ENCODE measurements at regions not wholly inside any gene's neighbourhood (a gene's known extent, or its start where the extent isn't known, plus 50 kb on each side); places are given as distances from the start of the nearest gene placed in this dataset.
"Not testable (repeated sequence)": the region's sequence is repeated elsewhere in the genome, so short reads cannot be mapped to it uniquely, and the experiment has no call there.

GRCh38 chr10:57925045-57925444, 342.6 kb downstream of the IPMK start:
- Mint-ChIP-seq H3K27ac (no peak overlapping the region), H3K4me3 (no peak overlapping the region), H3K4me1 (no peaks in the 10 kb centered on the region), H3K9me3 (no peaks in the 10 kb centered on the region), H3K27me3 (no peaks in the 10 kb centered on the region), H3K36me3 (no peaks in the 10 kb centered on the region)
- ATAC-seq (replicated peaks): no peak
- no peak for DNase-seq

- no peak overlapping the region for H3K27ac Mint-ChIP-seq
- DNase-seq (no peak), ATAC-seq (replicated peaks) (no peak)
- H3K27me3 Mint-ChIP-seq: no peaks in the 10 kb centered on the region
- no peak overlapping the region for H3K4me3 Mint-ChIP-seq
- no peaks in the 10 kb centered on the region for H3K4me1 Mint-ChIP-seq
- H3K36me3 Mint-ChIP-seq: no peaks in the 10 kb centered on the region
- no peaks in the 10 kb centered on the region for H3K9me3 Mint-ChIP-seq
These were observed 346.6 kb downstream of the IPMK start for GRCh38 chr10:57921140-57921539.

- H3K36me3 Mint-ChIP-seq: no peaks in the 10 kb centered on the region
- no peaks in the 10 kb centered on the region for H3K27me3 Mint-ChIP-seq
- no peaks in the 10 kb centered on the region for H3K4me1 Mint-ChIP-seq
- no peak for ATAC-seq (replicated peaks)
- no peaks in the 10 kb centered on the region for H3K9me3 Mint-ChIP-seq
- H3K4me3 Mint-ChIP-seq: no peak overlapping the region
- no peak for DNase-seq
- H3K27ac Mint-ChIP-seq: no peak overlapping the region
These were observed 347.8 kb downstream of the IPMK start for GRCh38 chr10:57919864-57920263.

GRCh38 chr10:57917019-57917418, 350.7 kb downstream of the IPMK start:
- DNase-seq (no peak), ATAC-seq (replicated peaks) (no peak)
- no peaks in the 10 kb centered on the region for H3K4me1 Mint-ChIP-seq
- no peak overlapping the region for H3K4me3 Mint-ChIP-seq
- H3K27ac Mint-ChIP-seq: no peak overlapping the region
- H3K9me3 Mint-ChIP-seq: no peaks in the 10 kb centered on the region
- H3K27me3 Mint-ChIP-seq: no peaks in the 10 kb centered on the region
- no peaks in the 10 kb centered on the region for H3K36me3 Mint-ChIP-seq

GRCh38 chr10:57905861-57906260, 361.8 kb downstream of the IPMK start:
- Mint-ChIP-seq H3K4me3 (no peak overlapping the region), H3K36me3 (no peaks in the 10 kb centered on the region), H3K27me3 (no peaks in the 10 kb centered on the region), H3K9me3 (no peaks in the 10 kb centered on the region), H3K27ac (no peak overlapping the region), H3K4me1 (no peaks in the 10 kb centered on the region)
- DNase-seq: no peak
- ATAC-seq (replicated peaks): no peak

- Mint-ChIP-seq H3K9me3 (no peaks in the 10 kb centered on the region), H3K4me3 (no peak overlapping the region), H3K27ac (no peak overlapping the region), H3K27me3 (no peaks in the 10 kb centered on the region), H3K36me3 (no peaks in the 10 kb centered on the region), H3K4me1 (no peaks in the 10 kb centered on the region)
- ATAC-seq (replicated peaks) (no peak), DNase-seq (no peak)
These were observed 362.7 kb downstream of the IPMK start for GRCh38 chr10:57905010-57905409.

- Mint-ChIP-seq H3K4me3 (no peak overlapping the region), H3K36me3 (no peaks in the 10 kb centered on the region), H3K27ac (no peak overlapping the region), H3K9me3 (peaks cover 2 to 3% of the 10 kb centered on the region in 2 donors), H3K4me1 (no peaks in the 10 kb centered on the region), H3K27me3 (no peaks in the 10 kb centered on the region)
- ATAC-seq (replicated peaks) (no peak), DNase-seq (no peak)
These were observed 369.5 kb downstream of the IPMK start for GRCh38 chr10:57898231-57898630.

- H3K4me1 Mint-ChIP-seq: no peaks in the 10 kb centered on the region
These were observed 370.1 kb downstream of the IPMK start for GRCh38 chr10:57897611-57898010.

GRCh38 chr10:57894361-57894760, 373.3 kb downstream of the IPMK start:
- Mint-ChIP-seq H3K27ac (no peak overlapping the region), H3K27me3 (no peaks in the 10 kb centered on the region), H3K36me3 (no peaks in the 10 kb centered on the region)

More at GRCh38 chr10:57897611-57898010, 370.1 kb downstream of the IPMK start:
- no peak overlapping the region for H3K27ac Mint-ChIP-seq
- ATAC-seq (replicated peaks) (no peak), DNase-seq (no peak)
- no peaks in the 10 kb centered on the region for H3K27me3 Mint-ChIP-seq
- no peak overlapping the region for H3K4me3 Mint-ChIP-seq
- H3K9me3 Mint-ChIP-seq: peaks cover 2 to 5% of the 10 kb centered on the region in 2 donors
- no peaks in the 10 kb centered on the region for H3K36me3 Mint-ChIP-seq

GRCh38 chr10:57891201-57892006, 376.3 kb downstream of the IPMK start:
- DNase-seq: no peak
- peaks cover 4 to 5% of the 10 kb centered on the region in 2 donors for H3K9me3 Mint-ChIP-seq
- H3K4me1 Mint-ChIP-seq: no peaks in the 10 kb centered on the region
- H3K27me3 Mint-ChIP-seq: no peaks in the 10 kb centered on the region
- no peak overlapping the region for H3K27ac Mint-ChIP-seq
- ATAC-seq (replicated peaks): no peak
- no peaks in the 10 kb centered on the region for H3K36me3 Mint-ChIP-seq
- H3K4me3 Mint-ChIP-seq: no peak overlapping the region

More at GRCh38 chr10:57894361-57894760, 373.3 kb downstream of the IPMK start:
- DNase-seq (no peak), ATAC-seq (replicated peaks) (no peak)
- Mint-ChIP-seq H3K4me1 (no peaks in the 10 kb centered on the region), H3K9me3 (peaks cover 3 to 5% of the 10 kb centered on the region in 2 donors), H3K4me3 (no peak overlapping the region)

- Mint-ChIP-seq H3K4me3 (no peak overlapping the region), H3K27ac (no peak overlapping the region), H3K4me1 (no peaks in the 10 kb centered on the region), H3K27me3 (no peaks in the 10 kb centered on the region), H3K9me3 (peaks cover 4 to 5% of the 10 kb centered on the region in 2 donors), H3K36me3 (no peaks in the 10 kb centered on the region)
- DNase-seq: no peak
- ATAC-seq (replicated peaks): no peak
These were observed 377.0 kb downstream of the IPMK start for GRCh38 chr10:57890691-57891090.

- H3K27me3 Mint-ChIP-seq; DNase-seq; H3K9me3 Mint-ChIP-seq; H3K36me3 Mint-ChIP-seq; H3K27ac Mint-ChIP-seq; H3K4me3 Mint-ChIP-seq; H3K4me1 Mint-ChIP-seq; ATAC-seq (replicated peaks): not testable (repeated sequence)
These were observed 382.1 kb downstream of the IPMK start for GRCh38 chr10:57885618-57885968.

GRCh38 chr10:57884965-57885617, 382.6 kb downstream of the IPMK start:
- H3K27ac Mint-ChIP-seq: no peak overlapping the region
- DNase-seq: no peak
- no peak overlapping the region for H3K4me3 Mint-ChIP-seq
- peaks cover 0 to 2% of the 10 kb centered on the region in 2 donors for H3K9me3 Mint-ChIP-seq
- H3K27me3 Mint-ChIP-seq: no peaks in the 10 kb centered on the region
- no peaks in the 10 kb centered on the region for H3K4me1 Mint-ChIP-seq
- no peak for ATAC-seq (replicated peaks)
- no peaks in the 10 kb centered on the region for H3K36me3 Mint-ChIP-seq

- DNase-seq: no peak
- H3K36me3 Mint-ChIP-seq: no peaks in the 10 kb centered on the region
- H3K27ac Mint-ChIP-seq: no peak overlapping the region
- ATAC-seq (replicated peaks): no peak
- peaks cover 0 to 2% of the 10 kb centered on the region in 2 donors for H3K9me3 Mint-ChIP-seq
- H3K27me3 Mint-ChIP-seq: no peaks in the 10 kb centered on the region
- no peak overlapping the region for H3K4me3 Mint-ChIP-seq
- H3K4me1 Mint-ChIP-seq: no peaks in the 10 kb centered on the region
These were observed 383.3 kb downstream of the IPMK start for GRCh38 chr10:57884407-57884806.
